ENCODE measurements at regions not wholly inside any gene's neighbourhood (a gene's known extent, or its start where the extent isn't known, plus 50 kb on each side); places are given as distances from the start of the nearest gene placed in this dataset.

GRCh38 chr9:108803428-108804065 is 52.2 kb downstream of the ACTL7B start:
- no peak for TF ChIP-seq CTCF (IDR thresholded peaks at IDR 0.05)
- no peak overlapping the region for H3K4me3 ChIP-seq
- H3K36me3 ChIP-seq = no peaks in the 10 kb centered on the region
- no peaks in the 10 kb centered on the region for H3K27me3 ChIP-seq
- no peaks in the 10 kb centered on the region for H3K9me3 ChIP-seq
- H3K4me1 ChIP-seq = peaks cover 0 to 4% of the 10 kb centered on the region in 2 donors
- no peak for DNase-seq (ENCODE audit: low spot score)
- no peak overlapping the region for H3K27ac ChIP-seq

GRCh38 chr9:108802967-108803366 is 52.8 kb downstream of the ACTL7B start:
- Histone ChIP-seq H3K4me1 (peaks cover 0 to 4% of the 10 kb centered on the region in 2 donors), H3K36me3 (no peaks in the 10 kb centered on the region), H3K4me3 (no peak overlapping the region), H3K27ac (no peak overlapping the region), H3K9me3 (no peaks in the 10 kb centered on the region), H3K27me3 (no peaks in the 10 kb centered on the region)
- TF ChIP-seq CTCF (IDR thresholded peaks at IDR 0.05) = no peak
- no peak for DNase-seq (ENCODE audit: low spot score)

GRCh38 chr9:108801949-108802348 is 53.8 kb downstream of the ACTL7B start:
- Histone ChIP-seq H3K9me3 (no peaks in the 10 kb centered on the region), H3K27ac (no peak overlapping the region), H3K27me3 (no peaks in the 10 kb centered on the region), H3K4me1 (peaks cover 0 to 4% of the 10 kb centered on the region in 2 donors), H3K36me3 (no peaks in the 10 kb centered on the region), H3K4me3 (no peak overlapping the region)
- no peak for TF ChIP-seq CTCF (IDR thresholded peaks at IDR 0.05)
- no peak for DNase-seq (ENCODE audit: low spot score)

GRCh38 chr9:108800632-108801099 is 55.1 kb downstream of the ACTL7B start:
- no peaks in the 10 kb centered on the region for H3K9me3 ChIP-seq
- H3K4me3 ChIP-seq = no peak overlapping the region
- H3K36me3 ChIP-seq = no peaks in the 10 kb centered on the region
- no peak overlapping the region for H3K27ac ChIP-seq
- no peak for DNase-seq (ENCODE audit: low spot score)
- no peaks in the 10 kb centered on the region for H3K27me3 ChIP-seq
- TF ChIP-seq CTCF (IDR thresholded peaks at IDR 0.05) = no peak
- peaks cover 0 to 4% of the 10 kb centered on the region in 2 donors for H3K4me1 ChIP-seq

GRCh38 chr9:108793573-108793972 is 62.2 kb downstream of the ACTL7B start:
- Histone ChIP-seq H3K4me3 (no peak overlapping the region), H3K27me3 (no peaks in the 10 kb centered on the region)
- TF ChIP-seq CTCF (IDR thresholded peaks at IDR 0.05) = no peak

GRCh38 chr9:108789742-108790141 is 66.0 kb downstream of the ACTL7B start:
- peaks cover 0 to 16% of the 10 kb centered on the region in 2 donors for H3K9me3 ChIP-seq
- no peaks in the 10 kb centered on the region for H3K27me3 ChIP-seq
- no peaks in the 10 kb centered on the region for H3K36me3 ChIP-seq
- TF ChIP-seq CTCF (IDR thresholded peaks at IDR 0.05) = no peak
- no peak for DNase-seq (ENCODE audit: low spot score)
- H3K4me1 ChIP-seq = peaks cover 0 to 2% of the 10 kb centered on the region in 2 donors
- H3K4me3 ChIP-seq = no peak overlapping the region
- no peak overlapping the region for H3K27ac ChIP-seq

More at GRCh38 chr9:108793573-108793972, 62.2 kb downstream of the ACTL7B start:
- DNase-seq (ENCODE audit: low spot score) = no peak
- Histone ChIP-seq H3K27ac (no peak overlapping the region), H3K4me1 (no peaks in the 10 kb centered on the region), H3K36me3 (no peaks in the 10 kb centered on the region), H3K9me3 (peaks cover 0 to 16% of the 10 kb centered on the region in 2 donors)
